CD4-positive, alpha-beta T cell treated with Interleukin-15 for 1 hour (primary cell): ENCODE measurements at regions not wholly inside any gene's neighbourhood (a gene's known extent, or its start where the extent isn't known, plus 50 kb on each side); places are given as distances from the start of the nearest gene placed in this dataset.

Experiments
- DNase-seq: peaks from one replicate; pipeline ENCODE4 v3.0.0-alpha.2; 2020

DNA sequence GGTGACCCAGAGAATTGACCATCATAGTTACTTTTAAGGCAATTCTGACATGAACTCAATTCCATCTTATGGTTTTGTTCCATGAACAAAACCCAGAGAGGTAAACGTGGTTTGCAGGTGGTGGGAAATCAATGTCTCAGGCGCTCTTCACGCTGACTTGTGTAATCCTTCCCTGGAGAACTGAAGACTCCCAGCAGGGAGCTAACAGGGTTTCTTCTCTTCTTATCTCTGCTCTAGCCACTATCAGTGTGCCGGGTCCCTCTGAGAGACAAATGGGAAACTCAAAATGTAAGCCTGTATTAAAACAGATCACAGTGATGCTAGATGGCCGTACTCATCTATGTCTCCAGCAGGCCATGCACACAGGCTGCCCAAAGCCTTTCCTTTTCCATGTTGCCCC lies 57.6 kb upstream of the ARGLU1 start:
- DNase-seq = no peak

DNA sequence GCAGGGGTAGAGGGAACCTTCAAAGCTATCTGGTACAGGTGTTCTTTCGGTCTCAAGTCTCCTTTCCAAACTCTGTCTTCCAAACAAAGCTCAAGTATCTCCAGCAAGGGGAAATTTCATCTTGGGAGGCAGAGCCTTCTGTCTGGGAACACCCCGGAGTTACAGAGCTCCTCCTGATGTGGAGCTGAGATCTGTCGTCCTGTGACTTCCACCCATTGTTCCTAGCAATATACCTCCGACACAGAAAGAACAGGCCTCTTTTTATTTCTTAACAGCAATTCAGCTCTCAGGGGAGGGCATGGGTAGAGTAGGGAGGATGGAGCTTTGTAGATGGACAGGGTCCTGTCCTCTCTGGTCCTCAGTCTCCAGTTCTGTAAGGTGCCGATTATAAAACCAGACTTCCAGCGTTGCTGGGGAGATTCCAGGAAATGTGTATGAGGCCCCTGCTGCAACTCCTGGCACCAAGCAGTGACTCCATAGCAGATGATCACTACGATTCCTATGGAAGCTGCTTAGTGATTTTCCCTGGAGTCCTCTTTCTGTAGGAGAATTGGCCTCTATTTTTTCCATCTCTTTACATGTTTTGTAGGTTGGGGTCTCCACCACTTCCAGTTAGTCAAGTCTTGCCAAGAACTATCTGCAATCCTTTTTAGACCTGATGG lies 56.0 kb upstream of the ARGLU1 start:
- no peak for DNase-seq

DNA sequence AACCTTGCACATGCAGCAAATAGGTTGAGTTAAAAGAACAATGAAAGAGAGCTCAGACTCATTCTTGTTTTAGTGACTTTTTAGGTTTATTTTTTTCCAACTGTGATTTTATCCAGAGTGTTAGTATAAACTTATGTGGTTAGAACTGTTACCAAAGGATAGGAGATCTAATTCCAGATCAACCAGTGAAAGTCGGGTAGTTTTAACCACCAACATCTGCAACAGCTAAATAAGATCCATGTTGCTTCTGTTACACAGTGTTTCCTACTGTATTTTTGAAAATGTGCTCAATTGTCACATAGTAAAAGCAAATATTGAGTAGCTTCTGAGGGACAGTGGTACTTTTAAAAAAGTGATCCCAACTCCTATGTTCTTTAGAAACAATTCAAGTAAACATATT lies 53.9 kb upstream of the ARGLU1 start:
- DNase-seq = no peak

DNA sequence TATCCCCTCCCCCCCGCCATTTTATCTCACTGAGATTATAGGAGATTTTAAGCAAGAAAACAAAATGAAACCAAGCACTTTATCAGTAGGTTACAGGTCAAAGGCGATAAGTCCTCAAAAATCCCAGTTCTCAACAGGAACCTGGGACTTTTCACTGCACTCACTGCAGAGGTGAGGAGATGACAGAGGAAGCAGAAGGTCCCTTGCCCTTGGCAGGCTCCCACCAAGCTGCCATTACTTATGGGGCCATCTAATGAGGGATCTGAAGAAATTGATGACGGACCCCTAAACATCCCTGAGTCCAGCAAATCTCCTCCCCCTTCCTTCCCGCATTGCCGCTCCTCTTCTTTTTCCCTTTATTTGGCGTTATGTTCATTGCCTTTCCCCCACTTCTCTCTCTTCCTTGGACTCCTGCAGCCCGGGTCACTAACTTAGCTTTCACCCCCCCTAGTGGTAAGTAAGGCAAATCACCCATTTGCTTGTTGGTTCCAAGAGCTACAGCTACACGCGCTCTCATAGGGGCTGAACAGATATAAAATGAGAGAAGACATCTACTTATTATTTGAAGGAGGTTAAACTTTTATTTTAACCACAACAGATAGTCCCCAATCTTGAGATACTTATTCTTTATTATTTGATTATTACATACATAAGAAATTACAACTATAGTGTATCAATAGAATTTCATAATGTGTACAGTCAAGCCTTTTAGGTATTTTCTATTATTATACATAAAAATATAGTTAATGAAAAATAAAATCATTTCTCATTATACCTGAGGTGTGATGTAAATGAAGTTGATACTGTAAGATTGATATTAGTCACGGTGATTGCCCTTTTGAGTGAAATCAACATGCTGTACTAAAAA lies 52.0 kb upstream of the ARGLU1 start:
- no peak for DNase-seq
